ENCODE measurements at regions not wholly inside any gene's neighbourhood (a gene's known extent, or its start where the extent isn't known, plus 50 kb on each side); places are given as distances from the start of the nearest gene placed in this dataset.
A peak's percentile ranks its signal among the peaks of the same experiment; 100 is the strongest.

GRCh38 chr5:143695941-143696340, 116.0 kb upstream of the HMHB1 start:
- no peaks in the 10 kb centered on the region for H3K9me3 ChIP-seq (ENCODE audit: low read depth, low read length)
- H3K27ac ChIP-seq = no peak overlapping the region
- no peak overlapping the region for H3K9ac ChIP-seq (ENCODE audit: insufficient read length)
- H3K4me3 ChIP-seq = no peak overlapping the region
- TF ChIP-seq POLR2AphosphoS5 (IDR thresholded peaks at IDR 0.05; ENCODE audit: borderline replicate concordance, low read depth, low read length) (no peak), EZH2 (IDR thresholded peaks at IDR 0.05) (no peak), FOXP2 (optimal IDR thresholded peaks at IDR 0.05; ENCODE audit: control extremely low read depth, extremely low read length, insufficient read depth) (no peak)
- no peaks in the 10 kb centered on the region for H3K36me3 ChIP-seq (ENCODE audit: insufficient read depth, low read length)
- no peak for DNase-seq (ENCODE audit: low read depth, low spot score)

GRCh38 chr5:143695244-143695864, 116.6 kb upstream of the HMHB1 start:
- H3K27ac ChIP-seq = no peak overlapping the region
- TF ChIP-seq EZH2 (IDR thresholded peaks at IDR 0.05) = no peak
- TF ChIP-seq POLR2AphosphoS5 (IDR thresholded peaks at IDR 0.05; ENCODE audit: borderline replicate concordance, low read depth, low read length) = no peak
- no peak for TF ChIP-seq FOXP2 (optimal IDR thresholded peaks at IDR 0.05; ENCODE audit: control extremely low read depth, extremely low read length, insufficient read depth)

GRCh38 chr5:143694357-143694756, 117.6 kb upstream of the HMHB1 start:
- TF ChIP-seq FOXP2 (optimal IDR thresholded peaks at IDR 0.05; ENCODE audit: control extremely low read depth, extremely low read length, insufficient read depth) = no peak
- TF ChIP-seq EZH2 (IDR thresholded peaks at IDR 0.05) = no peak
- TF ChIP-seq POLR2AphosphoS5 (IDR thresholded peaks at IDR 0.05; ENCODE audit: borderline replicate concordance, low read depth, low read length) = no peak
- H3K27ac ChIP-seq = no peak overlapping the region
- no peaks in the 10 kb centered on the region for H3K9me3 ChIP-seq (ENCODE audit: low read depth, low read length)
- no peak overlapping the region for H3K9ac ChIP-seq (ENCODE audit: insufficient read length)
- DNase-seq (ENCODE audit: low read depth, low spot score) = no peak
- H3K36me3 ChIP-seq (ENCODE audit: insufficient read depth, low read length) = no peaks in the 10 kb centered on the region
- no peak overlapping the region for H3K4me3 ChIP-seq

More at GRCh38 chr5:143695244-143695864, 116.6 kb upstream of the HMHB1 start:
- Histone ChIP-seq H3K9me3 (ENCODE audit: low read depth, low read length) (no peaks in the 10 kb centered on the region), H3K9ac (ENCODE audit: insufficient read length) (no peak overlapping the region), H3K36me3 (ENCODE audit: insufficient read depth, low read length) (no peaks in the 10 kb centered on the region), H3K4me3 (no peak overlapping the region)
- no peak for DNase-seq (ENCODE audit: low read depth, low spot score)

- no peak overlapping the region for H3K27ac ChIP-seq
- H3K9me3 ChIP-seq (ENCODE audit: low read depth, low read length) = no peaks in the 10 kb centered on the region
- H3K36me3 ChIP-seq (ENCODE audit: insufficient read depth, low read length) = no peaks in the 10 kb centered on the region
- no peak overlapping the region for H3K9ac ChIP-seq (ENCODE audit: insufficient read length)
- TF ChIP-seq EZH2 (IDR thresholded peaks at IDR 0.05) = no peak
- TF ChIP-seq POLR2AphosphoS5 (IDR thresholded peaks at IDR 0.05; ENCODE audit: borderline replicate concordance, low read depth, low read length) = no peak
- no peak for TF ChIP-seq FOXP2 (optimal IDR thresholded peaks at IDR 0.05; ENCODE audit: control extremely low read depth, extremely low read length, insufficient read depth)
- no peak for DNase-seq (ENCODE audit: low read depth, low spot score)
- H3K4me3 ChIP-seq = no peak overlapping the region
These were observed 118.2 kb upstream of the HMHB1 start for GRCh38 chr5:143693651-143694252.

DNA sequence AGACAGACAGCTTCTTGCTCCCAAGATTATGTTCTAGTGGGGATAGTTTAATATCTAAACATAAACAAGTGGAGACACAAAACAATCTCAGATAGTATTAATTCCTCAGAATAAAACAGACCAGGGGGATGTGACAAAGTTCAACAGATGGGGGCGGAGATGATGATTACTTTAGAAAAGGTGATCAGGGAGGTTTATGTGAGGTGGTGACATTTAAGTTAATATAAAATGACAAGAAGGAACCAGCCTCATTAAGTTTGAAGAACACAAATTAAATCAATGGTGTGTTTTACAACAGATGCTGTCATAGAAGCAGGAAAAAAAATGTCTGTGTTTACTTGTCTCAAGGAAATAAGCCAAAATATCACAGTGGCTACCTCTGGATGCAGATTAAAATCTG, 119.6 kb upstream of the HMHB1 start:
- Histone ChIP-seq H3K36me3 (ENCODE audit: insufficient read depth, low read length) (no peaks in the 10 kb centered on the region), H3K9ac (ENCODE audit: insufficient read length) (no peak overlapping the region), H3K4me3 (no peak overlapping the region), H3K9me3 (ENCODE audit: low read depth, low read length) (no peaks in the 10 kb centered on the region), H3K27ac (no peak overlapping the region)
- no peak for DNase-seq (ENCODE audit: low read depth, low spot score)
- TF ChIP-seq FOXP2 (optimal IDR thresholded peaks at IDR 0.05; ENCODE audit: control extremely low read depth, extremely low read length, insufficient read depth) = no peak
- TF ChIP-seq POLR2AphosphoS5 (IDR thresholded peaks at IDR 0.05; ENCODE audit: borderline replicate concordance, low read depth, low read length) = no peak
- TF ChIP-seq EZH2 (IDR thresholded peaks at IDR 0.05) = no peak

- H3K4me3 ChIP-seq = no peak overlapping the region
- H3K9ac ChIP-seq (ENCODE audit: insufficient read length) = peak overlapping the region; percentile 35
- DNase-seq (ENCODE audit: low read depth, low spot score) = no peak
- H3K27ac ChIP-seq = no peak overlapping the region
- H3K9me3 ChIP-seq (ENCODE audit: low read depth, low read length) = no peaks in the 10 kb centered on the region
- no peak for TF ChIP-seq EZH2 (IDR thresholded peaks at IDR 0.05)
- TF ChIP-seq POLR2AphosphoS5 (IDR thresholded peaks at IDR 0.05; ENCODE audit: borderline replicate concordance, low read depth, low read length) = no peak
- TF ChIP-seq FOXP2 (optimal IDR thresholded peaks at IDR 0.05; ENCODE audit: control extremely low read depth, extremely low read length, insufficient read depth) = no peak
- no peaks in the 10 kb centered on the region for H3K36me3 ChIP-seq (ENCODE audit: insufficient read depth, low read length)
These were observed 120.0 kb upstream of the HMHB1 start for GRCh38 chr5:143691945-143692290.

DNA sequence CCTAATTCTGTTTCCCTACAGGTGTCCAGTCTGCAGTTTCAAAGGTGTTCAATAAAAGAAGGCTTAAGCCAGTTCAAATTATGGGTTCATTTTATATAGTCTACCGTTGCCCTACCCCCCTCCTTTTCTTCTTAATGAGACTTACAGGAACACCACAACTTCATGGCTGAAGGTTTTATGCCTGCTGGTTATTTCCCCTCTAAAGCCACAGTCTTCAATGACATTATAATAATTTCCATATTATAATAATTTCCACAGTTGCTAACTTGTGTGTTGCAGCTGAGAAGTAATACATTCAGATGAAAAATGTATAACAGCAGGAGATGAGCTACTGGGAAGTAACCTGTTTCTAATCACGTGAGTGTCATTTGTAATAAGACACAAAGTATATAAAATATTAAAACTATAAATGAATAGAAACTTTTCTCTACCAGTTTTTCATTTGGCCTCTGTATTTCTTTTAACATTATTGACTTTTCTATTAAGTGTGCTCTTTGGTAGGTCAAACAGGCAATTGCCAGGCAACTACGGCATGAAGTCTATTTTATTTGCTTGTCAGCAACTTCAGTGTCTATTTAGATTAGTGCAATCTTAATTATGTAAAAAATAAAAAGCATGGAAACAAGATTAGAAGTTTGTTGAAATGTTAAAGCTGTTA, 120.5 kb upstream of the HMHB1 start:
- Histone ChIP-seq H3K9me3 (ENCODE audit: low read depth, low read length) (no peaks in the 10 kb centered on the region), H3K27ac (no peak overlapping the region), H3K4me3 (no peak overlapping the region), H3K9ac (ENCODE audit: insufficient read length) (no peak overlapping the region), H3K36me3 (ENCODE audit: insufficient read depth, low read length) (no peaks in the 10 kb centered on the region)
- DNase-seq (ENCODE audit: low read depth, low spot score) = no peak
- TF ChIP-seq EZH2 (IDR thresholded peaks at IDR 0.05) (no peak), POLR2AphosphoS5 (IDR thresholded peaks at IDR 0.05; ENCODE audit: borderline replicate concordance, low read depth, low read length) (no peak), FOXP2 (optimal IDR thresholded peaks at IDR 0.05; ENCODE audit: control extremely low read depth, extremely low read length, insufficient read depth) (no peak)

GRCh38 chr5:143687604-143688003, 124.4 kb upstream of the HMHB1 start:
- DNase-seq (ENCODE audit: low read depth, low spot score) = no peak
- Histone ChIP-seq H3K27ac (no peak overlapping the region), H3K36me3 (ENCODE audit: insufficient read depth, low read length) (no peaks in the 10 kb centered on the region), H3K9me3 (ENCODE audit: low read depth, low read length) (no peaks in the 10 kb centered on the region), H3K4me3 (no peak overlapping the region), H3K9ac (ENCODE audit: insufficient read length) (no peak overlapping the region)
- TF ChIP-seq POLR2AphosphoS5 (IDR thresholded peaks at IDR 0.05; ENCODE audit: borderline replicate concordance, low read depth, low read length) = no peak
- no peak for TF ChIP-seq EZH2 (IDR thresholded peaks at IDR 0.05)
- TF ChIP-seq FOXP2 (optimal IDR thresholded peaks at IDR 0.05; ENCODE audit: control extremely low read depth, extremely low read length, insufficient read depth) = no peak

All from SK-N-MC (cell line).